Spleen (tissue), 7 donors: ENCODE measurements at regions not wholly inside any gene's neighbourhood (a gene's known extent, or its start where the extent isn't known, plus 50 kb on each side); places are given as distances from the start of the nearest gene placed in this dataset.
"Not testable (repeated sequence)": the region's sequence is repeated elsewhere in the genome, so short reads cannot be mapped to it uniquely, and the experiment has no call there.

Source experiments
- CTCF ChIP-seq, 11 experiments: fragments of 200-600 bp in 7 of 11; fragments of 450-650 bp in 4 of 11; sonication (generic) in 4 of 11; IDR thresholded peaks in 8 of 11; conservative IDR thresholded peaks in 3 of 11; 1 replicate in 7 of 11; 2 replicates in 4 of 11; pipeline versions ENCODE4 v1.4.0 to v1.8.0; 2016 to 2021; ENCODE audit warnings: antibody characterized with exemption in 11 of 11, inconsistent platforms in 4 of 11, mild to moderate bottlenecking in 1 of 11
- POLR2A ChIP-seq, 3 donors: fragments of 450-650 bp; IDR thresholded peaks; one replicate each; pipeline ENCODE4 v1.5.1; 2017; ENCODE audit warnings: antibody characterized with exemption in 3 of 3, mild to moderate bottlenecking in 1 of 3
- donor health status: DM: no; HTN: no; CAD: no; lungs with moderate emphysema.
- donor health status: DM: no; HTN: no; CAD: no.
- donor health status: DM: no; HTN: no; CAD: no.

DNA sequence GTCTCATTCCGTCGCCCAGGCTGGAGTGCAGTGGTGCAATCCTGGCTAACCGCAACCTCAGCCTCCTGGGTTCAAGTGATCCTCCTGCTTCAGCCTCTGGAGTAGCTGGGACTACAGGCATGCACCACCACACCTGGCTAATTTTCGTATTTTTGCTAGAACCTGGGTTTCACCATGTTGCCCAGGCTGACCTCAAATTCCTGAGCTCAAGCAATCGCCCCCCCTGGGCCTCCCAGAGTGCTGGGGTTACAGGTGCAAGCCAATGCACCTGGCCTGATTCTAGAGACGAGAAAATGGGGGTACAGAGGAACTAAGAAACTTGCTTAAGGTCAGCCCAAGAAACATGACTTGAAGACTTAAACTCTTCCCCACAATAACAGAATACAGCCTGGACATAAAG lies 111.0 kb downstream of the PRR15 start:
- not testable (repeated sequence) for TF ChIP-seq CTCF (IDR thresholded peaks at IDR 0.05 in 8 of 11, conservative IDR thresholded peaks at IDR 0.05 in 3 of 11); POLR2A (IDR thresholded peaks at IDR 0.05)
